HFF-Myc (cell line): ENCODE measurements at regions not wholly inside any gene's neighbourhood (a gene's known extent, or its start where the extent isn't known, plus 50 kb on each side); places are given as distances from the start of the nearest gene placed in this dataset.
"Not testable (repeated sequence)": the region's sequence is repeated elsewhere in the genome, so short reads cannot be mapped to it uniquely, and the experiment has no call there.

Source experiments
- DNase-seq: peaks from one replicate; pipeline ENCODE4 v3.0.0-alpha.2; 2011; ENCODE audit warnings: low read depth; ENCODE audit errors: extremely low read depth
- H3K4me3 ChIP-seq: replicated peaks from 2 replicates; pipeline ENCODE4 v1.5.1; 2011; ENCODE audit warnings: low read depth, mild to moderate bottlenecking, control low read depth, low read length
- CTCF ChIP-seq: IDR thresholded peaks from 2 replicates; pipeline ENCODE4 v1.5.1; 2012; ENCODE audit warnings: mild to moderate bottlenecking, low read depth, low read length, control low read depth; ENCODE audit errors: missing control alignments

- DNase-seq = no peak
- H3K4me3 ChIP-seq = no peak overlapping the region
- no peak for TF ChIP-seq CTCF
Observed at GRCh38 chr4:184335520-184335919, 117.8 kb upstream of the ENPP6 start.

- not testable (repeated sequence) for DNase-seq, H3K4me3 ChIP-seq
Observed at GRCh38 chr4:184333446-184333845, 115.8 kb upstream of the ENPP6 start.

DNA sequence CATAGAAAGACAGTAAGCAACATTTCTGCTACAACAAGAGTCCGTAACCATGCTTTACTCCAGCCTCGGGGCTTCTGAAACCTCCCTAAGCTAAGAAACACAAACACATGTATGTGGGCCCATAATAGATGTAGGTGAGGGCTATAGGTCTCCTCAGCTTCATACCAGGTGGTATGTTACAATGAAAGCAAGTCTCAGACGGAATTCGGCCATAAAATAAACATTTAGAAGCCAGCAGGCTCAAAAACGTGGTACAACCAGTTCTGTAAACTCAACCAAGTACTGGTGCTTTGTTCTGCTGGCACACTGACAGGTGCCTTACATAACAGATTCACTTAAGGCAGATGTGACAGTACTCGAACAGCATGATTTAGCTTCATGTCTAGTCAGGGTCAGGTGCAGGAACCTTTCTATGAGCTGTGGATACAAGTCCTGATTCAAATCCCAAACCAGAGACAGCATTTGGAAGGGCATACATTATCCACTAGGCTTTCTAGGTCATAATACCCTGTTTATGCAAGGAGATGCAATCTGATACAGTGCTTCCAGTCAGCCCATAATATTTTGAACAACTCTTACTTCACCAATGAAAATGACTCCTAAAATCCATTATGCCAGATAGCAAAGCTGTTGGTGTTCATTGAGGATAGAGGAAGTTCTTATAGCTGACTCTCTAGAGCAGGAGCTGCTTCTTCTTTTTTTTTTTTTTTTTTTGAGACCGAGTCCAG, 113.8 kb upstream of the ENPP6 start:
- DNase-seq = no peak
- H3K4me3 ChIP-seq = no peak overlapping the region
- TF ChIP-seq CTCF = no peak

DNA sequence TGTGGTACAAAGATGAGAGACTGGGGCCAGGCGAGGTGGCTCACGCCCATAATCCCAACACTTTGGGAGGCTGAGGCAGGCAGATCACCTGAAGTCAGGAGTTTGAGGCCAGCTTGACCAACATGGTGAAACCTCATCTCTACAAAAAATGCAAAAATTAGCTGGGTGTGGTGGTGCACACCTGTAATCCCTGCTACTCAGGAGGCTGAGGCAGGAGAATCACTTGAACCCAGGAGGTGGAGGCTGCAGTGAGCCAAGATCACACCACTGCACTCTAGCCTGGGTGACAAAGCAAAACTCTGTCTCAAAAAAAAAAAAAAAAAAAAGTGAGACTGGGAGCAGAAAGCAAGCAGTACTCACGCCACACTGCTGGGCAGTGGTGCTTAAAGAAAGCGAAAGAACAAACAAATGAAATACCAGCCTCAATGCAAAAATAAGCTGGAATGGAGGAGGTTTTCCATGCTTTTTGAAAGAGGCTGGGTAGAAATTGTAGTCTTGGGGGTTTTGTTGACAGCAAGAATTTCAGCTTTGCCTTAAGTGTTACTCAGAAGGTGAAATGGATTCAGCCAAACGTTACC, 112.9 kb upstream of the ENPP6 start:
- not testable (repeated sequence) for H3K4me3 ChIP-seq, DNase-seq

- no peak overlapping the region for H3K4me3 ChIP-seq
- no peak for DNase-seq
- TF ChIP-seq CTCF = no peak
Observed at GRCh38 chr4:184329659-184330400, 112.2 kb upstream of the ENPP6 start.

- no peak for DNase-seq
- no peak for TF ChIP-seq CTCF
Observed at GRCh38 chr4:184329235-184329634, 111.6 kb upstream of the ENPP6 start.

DNA sequence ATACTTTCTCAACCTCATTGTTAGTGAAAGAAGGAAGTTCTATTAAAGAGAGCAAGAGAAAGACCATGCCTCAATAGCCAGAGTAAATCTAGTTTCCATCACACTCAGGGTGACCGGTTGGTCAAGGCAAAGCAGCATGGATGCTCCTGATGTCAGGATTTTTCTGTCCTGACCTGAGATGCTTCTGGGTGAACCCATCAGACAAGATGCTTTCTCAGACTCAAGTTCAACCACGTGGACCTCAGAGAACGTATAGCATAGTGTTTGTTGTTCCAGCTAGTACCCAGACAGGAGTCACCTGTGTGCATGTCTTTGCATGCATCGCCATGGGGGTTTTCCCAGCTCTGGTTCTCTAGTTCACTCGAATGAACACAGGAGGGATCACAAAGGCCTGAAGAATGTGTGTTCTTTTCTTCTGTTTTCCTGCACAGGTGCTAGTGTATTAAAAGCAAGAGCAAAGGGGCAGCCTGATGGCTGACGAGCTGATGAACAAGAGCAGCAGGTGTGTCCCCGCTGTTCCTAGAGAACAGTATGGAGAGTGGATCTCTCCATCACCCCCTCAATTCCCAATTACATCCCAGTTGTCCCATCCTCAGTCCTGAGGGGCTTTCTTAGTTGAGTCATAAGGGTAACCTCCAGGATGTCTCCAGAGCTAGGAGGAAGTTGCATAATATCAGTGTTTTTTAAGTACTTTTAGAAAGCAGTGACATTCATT, 110.5 kb upstream of the ENPP6 start:
- TF ChIP-seq CTCF = no peak
- DNase-seq = no peak
- no peak overlapping the region for H3K4me3 ChIP-seq

More at GRCh38 chr4:184329235-184329634, 111.6 kb upstream of the ENPP6 start:
- no peak overlapping the region for H3K4me3 ChIP-seq
